OCI-M2 (cell line): ENCODE measurements at regions not wholly inside any gene's neighbourhood (a gene's known extent, or its start where the extent isn't known, plus 50 kb on each side); places are given as distances from the start of the nearest gene placed in this dataset.

Experiments used
- DNase-seq: peaks from one replicate; lab custom pipeline; 2025; ENCODE audit not compliant: unreplicated experiment; lab: John Stamatoyannopoulos, UW

DNA sequence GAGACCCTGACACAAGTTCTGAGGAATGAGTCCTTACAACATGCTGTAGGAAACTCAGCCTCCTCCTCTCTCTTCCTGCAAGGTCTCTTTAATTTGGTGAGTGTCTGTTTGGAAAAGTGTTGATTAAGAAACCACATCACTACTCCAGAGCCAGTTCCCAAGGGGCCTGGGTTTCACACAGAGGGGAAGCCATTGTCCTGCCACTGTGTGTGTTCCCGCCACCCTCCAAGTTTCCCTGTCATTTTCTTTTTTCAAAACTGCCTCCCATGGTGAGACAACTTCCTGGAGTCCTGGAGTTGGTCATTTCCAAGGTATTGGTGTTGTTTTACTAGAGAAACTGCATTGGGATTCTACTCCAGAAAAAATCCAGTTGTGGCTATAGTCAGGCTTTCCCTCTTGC, 232.0 kb upstream of the PARD3B start:
- no peak for DNase-seq

DNA sequence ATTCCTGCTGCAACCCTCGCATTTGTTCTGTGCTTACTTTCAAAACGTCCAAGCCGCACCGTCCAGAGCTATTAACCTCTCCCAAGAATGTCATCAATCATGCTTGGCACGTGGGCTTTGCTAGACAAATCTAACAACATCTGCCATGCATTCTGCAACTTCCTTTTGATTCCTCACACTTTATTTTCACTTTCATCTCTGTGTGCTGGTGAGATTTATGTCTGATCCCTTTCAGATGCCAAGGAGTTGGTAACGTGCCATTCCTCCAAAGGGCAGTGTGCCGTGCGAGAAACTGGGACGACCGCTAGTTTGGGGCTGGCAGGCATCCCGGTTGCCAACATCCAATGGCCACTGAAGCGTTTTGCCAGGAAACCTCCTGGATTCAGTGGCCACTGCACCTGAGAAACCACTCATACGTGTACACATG, 230.0 kb upstream of the PARD3B start:
- no peak for DNase-seq

DNA sequence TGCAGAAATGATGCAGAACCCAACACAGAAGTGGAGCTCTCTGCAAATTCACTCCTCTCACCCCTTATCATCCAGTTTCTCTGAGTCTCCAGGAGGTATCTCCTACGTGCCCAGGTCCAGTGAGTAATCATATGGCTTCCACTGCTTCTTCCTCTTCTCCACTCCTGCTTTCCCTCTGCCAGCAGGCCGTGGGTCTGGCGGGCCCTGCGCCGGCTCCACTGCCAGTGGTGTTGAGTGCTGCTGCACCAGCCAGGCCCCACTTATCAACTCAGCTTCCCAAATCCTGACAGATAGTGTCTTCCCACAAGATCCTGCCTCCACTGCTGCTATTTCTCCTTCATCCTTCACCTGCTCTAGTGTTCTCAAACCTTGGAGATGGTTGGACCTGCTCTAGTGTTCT, 227.6 kb upstream of the PARD3B start:
- no peak for DNase-seq

DNA sequence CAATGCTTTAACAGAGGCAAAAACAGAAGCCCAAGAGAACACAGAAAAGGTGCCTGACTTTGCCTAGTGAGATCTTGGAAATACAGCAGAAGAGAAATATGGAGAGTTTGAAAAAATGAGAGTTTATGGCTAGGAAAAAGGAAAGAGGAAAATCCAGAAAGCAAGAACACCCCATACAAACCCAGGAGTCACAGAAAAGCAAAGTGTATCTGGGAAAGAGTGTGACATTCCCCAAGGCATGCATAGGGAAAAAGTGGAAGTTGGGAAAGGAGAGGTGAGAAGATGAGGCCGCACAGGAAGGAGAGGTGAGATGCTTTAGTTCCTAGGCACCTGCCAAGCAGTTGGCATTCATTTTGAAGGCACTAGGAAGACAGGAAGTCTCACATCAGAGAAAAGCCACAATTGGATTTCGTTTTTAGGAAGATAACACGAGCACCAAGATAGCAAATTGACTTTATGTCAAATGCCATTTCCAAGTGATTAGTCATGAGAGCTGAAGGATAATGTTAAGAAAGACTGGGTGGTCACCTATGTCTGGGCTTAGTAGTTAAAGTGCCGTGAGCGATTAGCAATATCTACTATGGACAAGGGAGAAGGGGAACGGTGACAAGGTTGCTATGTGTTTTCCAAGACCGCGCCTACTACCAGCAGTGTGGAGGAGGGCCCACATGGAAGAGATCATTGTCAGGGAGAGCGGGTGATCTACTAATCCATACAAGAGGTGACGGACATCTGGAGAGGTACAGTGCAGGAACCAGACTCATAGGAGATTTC, 224.1 kb upstream of the PARD3B start:
- no peak for DNase-seq

DNA sequence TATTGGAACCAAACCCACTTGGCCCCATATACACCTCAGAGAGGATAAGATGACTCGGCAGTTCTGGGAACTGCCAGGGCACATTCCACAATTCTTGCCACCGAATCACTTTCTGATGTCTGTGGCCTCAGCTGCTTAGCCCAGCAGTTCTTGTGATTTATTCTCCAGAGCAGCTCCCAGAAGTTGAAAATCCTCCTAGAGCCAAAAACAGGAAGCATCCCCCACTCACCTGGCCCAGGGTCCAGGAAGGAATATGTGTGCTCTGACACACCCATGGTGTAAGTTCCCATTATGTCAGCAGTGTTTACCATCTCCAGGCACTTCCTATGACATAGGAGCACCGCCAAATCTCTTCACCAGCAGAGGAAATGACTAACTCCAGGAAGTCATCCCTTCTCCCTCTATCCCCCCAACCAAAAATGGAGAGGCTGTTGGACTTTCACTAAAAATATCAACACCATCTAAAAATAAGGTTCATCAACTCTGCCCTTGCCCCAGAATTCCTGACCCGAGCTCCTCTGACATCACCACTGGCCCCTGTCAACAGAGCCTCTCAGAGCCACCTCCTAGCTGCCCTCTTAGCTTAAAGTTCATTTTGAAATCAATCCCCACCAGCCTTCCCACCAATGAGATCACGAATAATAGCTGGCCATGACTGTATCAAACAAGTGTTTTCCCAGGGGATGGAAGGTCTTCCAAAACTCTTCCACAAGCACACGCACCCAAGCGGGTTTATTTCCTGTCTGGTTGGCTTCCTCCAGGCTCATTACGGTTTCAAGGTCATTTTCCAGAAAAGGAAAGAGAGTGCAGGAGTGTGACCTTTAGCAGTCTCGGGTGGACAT, 223.1 kb upstream of the PARD3B start:
- no peak for DNase-seq

DNA sequence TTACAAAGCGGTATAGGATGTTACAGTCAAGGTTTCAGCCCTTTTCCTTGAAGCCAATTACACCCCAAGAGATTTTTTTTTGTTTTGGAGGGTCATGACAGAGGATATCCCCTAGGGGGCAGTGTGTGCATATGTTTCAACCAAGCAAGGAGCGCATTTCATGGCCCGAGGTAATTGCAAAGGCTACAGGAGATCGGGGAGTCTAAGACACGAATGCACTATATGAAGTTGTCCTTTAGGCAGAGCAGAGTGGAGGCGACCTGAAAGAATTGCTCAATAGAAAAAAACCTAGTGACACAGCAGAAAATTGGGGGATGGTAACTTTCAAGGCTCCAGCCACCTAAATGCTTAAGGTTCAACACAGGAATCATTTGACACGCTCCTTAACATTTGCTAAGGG, 219.8 kb upstream of the PARD3B start:
- DNase-seq: peak; percentile 36

DNA sequence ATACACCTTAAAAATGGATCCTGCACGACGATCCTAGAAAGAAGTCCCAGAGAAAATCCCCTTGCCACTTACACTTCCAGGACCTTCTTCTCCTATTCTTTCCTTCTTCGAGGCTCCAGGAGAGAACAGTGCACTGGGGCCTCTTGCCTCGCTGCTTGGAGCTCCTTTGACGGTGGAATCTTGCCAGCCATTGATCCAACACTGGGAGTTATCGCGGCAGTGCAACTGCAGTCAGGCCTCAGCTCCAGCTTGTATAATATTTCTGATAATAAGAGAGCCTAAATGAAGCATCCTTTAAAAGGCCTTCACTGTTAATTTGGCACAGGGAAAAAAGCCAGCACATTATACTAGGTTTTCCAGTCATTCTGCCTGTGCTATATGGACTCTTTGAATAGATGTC, 216.9 kb upstream of the PARD3B start:
- no peak for DNase-seq

DNA sequence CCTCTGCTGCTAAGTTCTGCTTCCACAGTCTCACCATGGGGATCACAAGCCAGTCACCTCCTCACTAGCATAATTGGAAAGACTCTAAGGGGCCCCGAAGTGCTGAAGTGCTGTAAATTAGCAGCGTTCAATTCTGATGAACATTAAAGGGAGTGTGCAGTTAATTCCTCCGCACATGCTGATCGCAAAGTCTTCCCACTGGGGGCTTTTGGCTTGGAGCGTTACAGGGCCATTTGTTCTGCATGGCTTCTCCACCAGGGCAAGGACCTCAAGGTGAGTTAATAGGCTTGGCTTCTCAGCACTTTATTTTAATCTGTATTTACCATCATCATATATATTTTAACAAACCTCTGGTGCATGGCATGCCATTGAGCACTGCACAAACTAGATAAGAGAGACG, 216.3 kb upstream of the PARD3B start:
- no peak for DNase-seq

DNA sequence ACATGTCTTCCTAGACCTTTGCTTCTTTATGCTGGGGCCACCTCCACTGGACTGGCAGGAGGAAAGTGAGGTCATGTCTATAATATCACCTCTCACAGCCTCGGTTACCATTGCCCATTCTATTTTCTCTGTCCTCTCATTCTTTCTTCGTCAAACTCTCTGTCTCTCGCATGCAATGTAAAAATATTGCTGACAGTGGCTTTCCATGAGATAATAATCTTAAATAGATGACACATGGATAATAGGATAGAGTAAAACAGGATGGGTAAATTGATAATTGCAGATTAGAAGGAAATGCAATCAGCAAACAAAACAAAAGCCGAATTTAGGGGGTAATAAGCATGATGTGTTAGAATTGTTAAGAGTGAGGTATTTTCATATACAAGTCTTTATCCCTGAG, 215.7 kb upstream of the PARD3B start:
- DNase-seq: no peak

DNA sequence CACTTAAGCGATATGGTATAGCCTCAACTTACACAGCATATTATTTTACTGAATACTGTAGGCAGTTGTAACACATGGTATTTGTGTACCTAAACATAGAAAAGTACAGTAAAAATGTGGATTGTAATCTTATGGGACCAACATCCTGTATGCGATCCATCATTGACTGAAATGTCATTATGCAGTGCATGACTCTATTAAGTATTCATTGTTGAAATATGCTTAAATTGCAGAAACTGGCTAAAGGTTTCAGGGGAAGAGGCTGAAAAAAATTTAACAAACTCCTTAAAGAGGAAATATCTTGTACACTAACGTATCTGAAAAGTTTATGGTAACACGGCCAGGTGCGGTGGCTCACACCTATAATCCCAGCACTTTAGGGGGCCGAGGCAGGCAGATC, 214.1 kb upstream of the PARD3B start:
- no peak for DNase-seq

DNA sequence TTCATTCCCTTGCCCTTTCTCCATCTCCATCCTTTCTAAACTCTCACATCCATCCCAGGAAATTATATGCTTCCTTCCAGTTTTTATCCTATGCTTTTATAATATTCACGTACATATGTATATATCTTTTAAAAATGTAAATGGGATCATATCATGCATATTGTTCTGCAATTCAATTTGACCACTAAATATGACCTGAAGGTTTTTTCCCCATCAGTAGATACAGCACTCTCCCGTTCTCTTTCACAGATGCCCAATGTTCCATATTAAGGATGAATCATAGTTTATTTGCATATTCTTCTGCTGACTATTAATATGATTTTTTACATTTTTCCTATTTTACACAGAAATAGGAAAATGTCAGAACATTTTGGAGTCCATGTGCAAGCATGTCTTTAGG, 213.3 kb upstream of the PARD3B start:
- no peak for DNase-seq

DNA sequence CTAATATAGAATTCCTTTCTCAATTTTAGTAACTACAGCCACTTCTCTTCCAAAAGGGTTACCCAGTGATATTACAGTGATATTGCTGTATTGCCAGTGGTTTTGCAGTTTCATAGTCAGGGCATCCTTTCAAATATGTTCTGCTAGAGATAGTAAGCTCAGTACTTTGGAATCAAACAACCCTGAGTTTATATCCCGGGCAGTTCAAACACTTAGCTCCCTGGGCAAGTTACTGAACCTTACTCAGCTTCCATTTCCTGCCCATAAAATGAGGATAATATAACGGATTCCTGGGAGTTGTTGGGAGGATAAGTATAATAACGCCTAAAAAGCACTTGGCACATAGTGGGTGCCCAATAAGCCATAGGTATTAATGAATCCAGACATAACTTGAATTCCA, 212.6 kb upstream of the PARD3B start:
- DNase-seq: no peak

DNA sequence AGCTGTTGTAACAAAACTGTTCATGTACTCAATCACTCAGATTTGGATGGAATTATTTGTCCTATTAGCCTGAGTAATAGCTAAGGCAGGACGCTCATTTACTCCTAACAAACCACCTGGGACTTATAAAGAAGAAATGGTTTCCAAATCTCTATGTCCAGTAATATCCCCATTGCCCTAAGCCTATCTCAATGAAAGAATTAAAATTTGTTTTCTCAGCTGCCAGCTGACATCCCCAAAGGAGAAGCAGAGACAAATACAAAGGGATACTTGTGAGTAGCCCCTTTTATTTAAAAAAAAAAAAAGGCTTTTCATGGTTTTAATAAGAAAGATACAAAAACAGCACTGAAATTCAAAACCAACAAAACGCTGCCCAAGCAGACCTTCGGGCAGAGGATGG, 211.4 kb upstream of the PARD3B start:
- no peak for DNase-seq

DNA sequence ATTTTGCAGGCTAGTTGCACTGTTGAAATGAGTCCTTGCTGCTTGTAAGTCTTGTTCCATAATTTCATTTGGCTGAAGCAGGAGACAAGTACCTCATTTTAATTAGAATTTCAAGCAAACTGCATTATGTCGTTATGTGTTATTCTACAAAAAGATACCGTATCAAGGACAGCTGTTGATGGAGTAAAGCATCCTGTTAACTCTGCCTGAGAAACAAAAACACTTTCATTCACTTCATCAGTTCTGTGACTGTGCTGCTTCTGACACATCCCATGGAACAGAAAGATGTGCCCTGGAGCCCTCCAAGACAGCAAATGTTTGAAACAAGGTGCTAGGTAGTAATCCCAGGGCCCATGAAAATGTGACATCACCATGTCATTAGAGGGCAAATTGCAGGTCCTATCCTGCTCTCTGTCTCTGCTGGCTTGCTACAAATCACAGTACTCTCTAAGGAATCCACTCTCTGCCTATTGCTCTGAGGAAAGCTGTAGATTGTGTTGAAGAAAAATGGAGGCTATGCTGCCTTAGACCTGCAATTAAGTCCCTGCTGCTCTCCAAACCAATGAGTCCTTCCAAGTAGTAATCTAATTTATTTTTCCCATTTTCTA, 209.7 kb upstream of the PARD3B start:
- DNase-seq: no peak

DNA sequence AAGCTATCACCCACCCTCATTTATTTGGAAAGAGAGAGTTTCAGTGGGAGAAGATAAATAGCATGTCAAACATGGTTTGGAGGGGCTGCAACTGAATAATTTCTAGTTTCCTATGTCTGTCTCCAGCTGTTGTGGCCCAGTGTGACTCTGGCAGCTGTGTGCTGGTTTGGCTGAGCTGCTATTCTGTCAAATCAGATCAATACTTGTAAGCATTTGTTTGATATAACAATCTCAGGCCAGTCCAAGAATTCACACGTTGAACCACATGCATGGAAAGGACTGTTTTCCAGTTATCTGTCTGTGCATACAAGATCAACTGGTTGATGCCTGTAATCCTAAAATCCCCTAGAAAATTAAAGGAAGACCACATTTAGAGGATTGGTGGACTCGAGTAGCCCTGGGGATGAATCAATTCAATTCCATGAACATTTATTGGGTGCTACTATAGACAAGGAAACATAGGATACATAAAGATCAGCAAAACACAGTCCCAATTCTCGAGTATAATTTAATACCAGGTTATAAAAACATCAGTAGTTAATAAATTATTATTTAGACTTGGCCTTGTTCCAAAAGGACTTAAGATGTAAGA, 209.0 kb upstream of the PARD3B start:
- no peak for DNase-seq

DNA sequence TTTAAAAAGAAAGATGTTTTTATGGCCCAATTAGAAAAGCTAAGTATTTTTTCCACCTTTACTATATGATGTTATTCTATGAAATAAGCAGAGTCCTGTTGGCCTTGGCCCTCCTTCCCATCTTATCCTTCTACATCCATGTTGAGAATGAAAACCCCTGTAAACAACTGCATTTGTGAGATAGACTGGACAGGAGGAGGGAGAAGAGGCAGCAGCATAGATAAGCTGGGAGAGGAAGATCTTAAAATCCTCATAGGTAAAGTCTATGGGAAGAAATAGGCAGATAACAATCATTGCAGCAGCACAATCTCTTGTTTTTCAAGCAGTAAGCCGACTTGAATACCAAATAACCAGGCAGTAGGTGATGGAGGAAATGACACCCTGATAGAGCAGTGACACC, 207.6 kb upstream of the PARD3B start:
- no peak for DNase-seq

DNA sequence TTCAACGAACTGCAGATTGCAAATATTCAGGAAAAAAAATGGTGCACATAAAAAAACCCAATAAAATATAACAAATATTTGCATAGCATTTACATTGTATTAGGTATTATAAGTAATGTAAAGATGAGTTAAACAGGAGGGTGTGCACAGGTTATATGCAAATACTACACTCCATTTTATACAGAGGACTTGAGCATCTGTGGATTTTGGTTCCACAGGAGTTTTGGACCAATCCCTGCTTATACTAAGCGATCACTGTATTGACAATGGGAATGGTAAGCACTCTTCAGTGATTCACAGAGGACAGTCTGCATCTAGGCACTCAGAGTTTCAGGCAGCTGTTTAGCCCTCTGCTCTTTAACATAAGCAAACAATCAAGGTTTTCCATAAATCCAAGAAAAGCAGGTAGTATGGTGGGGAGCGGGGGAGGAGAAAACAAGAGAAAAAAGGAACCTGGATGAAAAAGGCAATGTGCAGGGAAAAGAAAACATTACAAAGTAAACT, 206.0 kb upstream of the PARD3B start:
- DNase-seq: no peak

DNA sequence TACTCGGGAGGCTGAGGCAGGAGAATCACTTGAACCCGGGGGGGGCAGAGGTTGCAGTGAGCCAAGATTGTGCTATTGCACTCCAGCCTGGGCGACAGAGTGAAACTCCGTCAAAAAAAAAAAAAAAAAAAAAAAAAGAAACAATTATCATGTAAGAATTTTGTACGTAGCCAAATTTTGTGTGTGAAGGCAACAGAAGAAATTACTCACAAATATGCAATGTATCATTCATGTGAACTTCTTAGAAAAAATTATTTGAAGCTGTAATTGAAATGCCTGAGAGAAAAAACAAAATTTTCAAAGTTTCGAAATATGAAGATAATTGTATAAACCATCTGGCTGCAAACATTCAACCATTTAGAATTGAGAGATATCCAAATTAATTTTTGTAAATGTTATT, 204.8 kb upstream of the PARD3B start:
- no peak for DNase-seq

DNA sequence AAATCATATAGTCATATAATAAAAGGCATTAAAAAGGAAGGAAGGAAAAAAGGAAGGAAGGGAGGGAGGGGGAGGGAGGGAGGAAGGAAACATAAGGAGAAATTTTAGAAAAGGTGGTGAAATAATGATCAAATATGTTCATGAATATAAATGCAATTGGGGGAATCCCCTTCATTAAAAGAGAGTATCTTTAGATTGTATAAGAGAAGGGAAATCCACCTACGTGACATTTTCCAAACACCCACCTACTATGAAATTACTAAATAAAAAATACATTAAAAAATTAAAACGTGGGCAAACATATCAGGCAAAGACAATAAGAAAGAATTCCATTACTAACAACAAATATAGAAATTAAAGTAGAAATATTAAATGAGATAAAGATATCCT, 203.4 kb upstream of the PARD3B start:
- DNase-seq: no peak

DNA sequence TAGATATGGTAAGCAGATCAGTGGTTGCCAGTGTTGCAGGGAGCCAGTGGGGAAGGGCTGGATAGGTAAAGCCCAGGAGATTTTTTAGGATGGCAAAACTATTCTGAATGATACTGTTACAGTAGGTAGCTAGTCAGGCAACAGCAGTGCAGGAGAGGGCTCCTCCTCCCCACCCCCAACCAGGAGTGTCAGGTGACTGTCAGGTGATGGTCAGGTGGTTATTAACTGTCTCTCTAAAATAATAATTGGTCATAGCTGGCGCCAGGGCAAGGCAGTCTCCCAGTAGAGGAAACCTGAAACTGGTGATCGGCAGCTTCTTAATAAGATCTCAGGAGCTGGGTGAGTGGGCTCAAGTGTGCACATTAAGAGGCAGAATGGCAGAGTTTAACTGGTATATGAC, 201.6 kb upstream of the PARD3B start:
- DNase-seq: no peak

DNA sequence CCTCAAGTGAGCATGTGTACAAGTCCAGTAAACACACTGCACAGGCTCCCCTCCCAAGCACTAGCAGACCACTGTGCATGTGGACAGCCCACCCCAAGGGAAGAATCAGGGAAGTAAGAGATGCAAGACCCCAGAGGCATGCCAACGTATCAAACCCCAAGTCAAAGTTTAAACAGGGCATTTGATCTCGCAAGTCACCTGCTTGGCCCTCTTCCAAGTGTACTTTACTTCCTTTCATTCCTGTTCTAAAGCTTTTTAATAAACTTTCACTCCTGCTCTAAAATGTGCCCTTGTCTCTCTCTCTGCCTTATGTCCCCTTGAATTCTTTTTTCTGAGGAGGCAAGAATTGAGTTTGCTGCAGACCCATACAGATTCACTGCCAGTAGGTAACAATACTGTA, 201.2 kb upstream of the PARD3B start:
- no peak for DNase-seq

DNA sequence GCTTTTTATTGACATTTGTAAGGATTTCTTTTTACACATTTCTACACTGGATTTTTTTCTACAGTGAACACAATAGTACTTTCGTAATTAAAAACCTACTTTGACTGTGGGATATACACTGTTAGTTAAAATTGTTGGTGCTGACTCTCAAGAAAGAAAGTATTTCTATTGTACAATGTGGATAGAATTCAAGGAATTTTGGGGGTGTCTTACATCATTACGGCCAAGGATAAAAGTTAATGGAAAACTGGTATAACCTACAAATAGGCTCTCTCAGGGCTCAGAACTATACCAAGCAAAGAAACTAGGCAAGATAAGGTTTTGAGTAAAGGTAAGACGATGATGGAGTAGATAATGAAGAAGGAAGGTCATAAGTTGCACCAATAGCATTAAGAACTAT, 198.4 kb upstream of the PARD3B start:
- DNase-seq: no peak
